ENCODE measurements at regions not wholly inside any gene's neighbourhood (a gene's known extent, or its start where the extent isn't known, plus 50 kb on each side); places are given as distances from the start of the nearest gene placed in this dataset.

- intact Hi-C loops (cut with micrococcal nuclease) (no loop called here), dilution Hi-C loops (cut with MboI; ENCODE audit: extremely low pct_ligation_motif_present, low sequenced_read_pairs) (no loop called here)
- BruUV-seq (replicated peaks), result no TSS peak
- H4K20me1 ChIP-seq (replicated peaks; ENCODE audit: control insufficient read depth, extremely low read depth, insufficient read depth, low read length), result no peaks in the 10 kb centered on the region
- H3K9me3 ChIP-seq (replicated peaks; ENCODE audit: control insufficient read depth, insufficient read depth, low read length), result no peaks in the 10 kb centered on the region
- no peaks in the 10 kb centered on the region for H3K27me3 ChIP-seq (ENCODE audit: control insufficient read depth in 2 of 2, insufficient read depth in 2 of 2, low read length in 2 of 2)
- H3K4me2 ChIP-seq (ENCODE audit: insufficient read depth, low read length), result no peak overlapping the region
- FAIRE-seq, result no peak
- H3K4me3 ChIP-seq (replicated peaks in 1 of 3; ENCODE audit: insufficient read depth in 1 of 3, low read depth in 1 of 3, low read length in 3 of 3), result no peak overlapping the region
- POLR2A ChIA-PET, result no interaction called here
- no peak overlapping the region for H3K9ac ChIP-seq (replicated peaks; ENCODE audit: extremely low read depth, insufficient read depth, low read length)
- H3K4me1 ChIP-seq (ENCODE audit: control insufficient read depth, extremely low read depth, insufficient read depth, low read length), result no peaks in the 10 kb centered on the region
- H2AFZ ChIP-seq (ENCODE audit: low read depth, low read length), result no peak overlapping the region
- H3K79me2 ChIP-seq (ENCODE audit: control insufficient read depth, insufficient read depth, low read length), result no peaks in the 10 kb centered on the region
- no peak for DNase-seq (ENCODE audit: low read depth, low spot score)
- no peak overlapping the region for H3K27ac ChIP-seq (ENCODE audit: insufficient read depth, low read depth, low read length)
- no peaks in the 10 kb centered on the region for H3K9me1 ChIP-seq (replicated peaks; ENCODE audit: control insufficient read depth, extremely low read depth, insufficient read depth, low read length)
- CTCF ChIA-PET, result interaction anchor here (1.4 kb wide), 1 partner anchor 35 kb away, joined by 3 read pairs; no protein-coding TSS in a partner anchor
- no peak for TF ChIP-seq JUN (IDR thresholded peaks at IDR 0.05; ENCODE audit: borderline replicate concordance, insufficient read depth, insufficient read length, low read depth)
- TF ChIP-seq GATA2 (IDR thresholded peaks at IDR 0.05; ENCODE audit: insufficient read depth, insufficient read length, low read depth, low read length), result no peak
- TF ChIP-seq POLR2A (IDR thresholded peaks at IDR 0.05; ENCODE audit: low read depth, low read length), result no peak
- no peak for TF ChIP-seq CTCF (IDR thresholded peaks at IDR 0.05; ENCODE audit: extremely low read depth in 1 of 2, insufficient read depth in 1 of 2, low read depth in 1 of 2, low read length in 2 of 2)
- H3K36me3 ChIP-seq (ENCODE audit: control insufficient read depth in 2 of 2, extremely low read depth in 1 of 2, insufficient read depth in 2 of 2, low read length in 2 of 2), result no peaks in the 10 kb centered on the region
Measured at GRCh38 chr10:31263903-31264302, 55.1 kb upstream of the ZEB1 start.

GRCh38 chr10:31268444-31269303 is 50.3 kb upstream of the ZEB1 start:
- intact Hi-C loops (cut with micrococcal nuclease) (no loop called here), dilution Hi-C loops (cut with MboI; ENCODE audit: extremely low pct_ligation_motif_present, low sequenced_read_pairs) (no loop called here)
- H3K9me3 ChIP-seq (replicated peaks; ENCODE audit: control insufficient read depth, insufficient read depth, low read length), result no peaks in the 10 kb centered on the region
- H4K20me1 ChIP-seq (replicated peaks; ENCODE audit: control insufficient read depth, extremely low read depth, insufficient read depth, low read length), result no peaks in the 10 kb centered on the region
- DNase-seq (ENCODE audit: low read depth, low spot score) (no peak), FAIRE-seq (no peak)
- POLR2A ChIA-PET, result no interaction called here
- H3K9ac ChIP-seq (replicated peaks; ENCODE audit: extremely low read depth, insufficient read depth, low read length), result no peak overlapping the region
- TF ChIP-seq FOS (IDR thresholded peaks at IDR 0.05; ENCODE audit: borderline replicate concordance, insufficient read depth, low read length) (no peak), POLR2A (IDR thresholded peaks at IDR 0.05; ENCODE audit: low read depth, low read length) (no peak), POLR2AphosphoS5 (IDR thresholded peaks at IDR 0.05; ENCODE audit: insufficient read depth, low read depth, low read length) (no peak), MAX (IDR thresholded peaks at IDR 0.05; ENCODE audit: insufficient read depth, insufficient read length) (no peak), GATA2 (IDR thresholded peaks at IDR 0.05; ENCODE audit: insufficient read depth, insufficient read length, low read depth, low read length) (no peak), EZH2 (IDR thresholded peaks at IDR 0.05; ENCODE audit: borderline replicate concordance, low read depth, low read length, severe bottlenecking) (no peak), CTCF (IDR thresholded peaks at IDR 0.05; ENCODE audit: extremely low read depth in 1 of 2, insufficient read depth in 1 of 2, low read depth in 1 of 2, low read length in 2 of 2) (no peak), MYC (IDR thresholded peaks at IDR 0.05; ENCODE audit: low read depth, low read length) (no peak), JUN (IDR thresholded peaks at IDR 0.05; ENCODE audit: borderline replicate concordance, insufficient read depth, insufficient read length, low read depth) (no peak)
- no peak overlapping the region for H3K4me2 ChIP-seq (ENCODE audit: insufficient read depth, low read length)
- peaks cover 6% of the 10 kb centered on the region for H3K4me1 ChIP-seq (ENCODE audit: control insufficient read depth, extremely low read depth, insufficient read depth, low read length)
- no peaks in the 10 kb centered on the region for H3K79me2 ChIP-seq (ENCODE audit: control insufficient read depth, insufficient read depth, low read length)
- no peak overlapping the region for H3K27ac ChIP-seq (ENCODE audit: insufficient read depth, low read depth, low read length)
- no peaks in the 10 kb centered on the region for H3K27me3 ChIP-seq (ENCODE audit: control insufficient read depth in 2 of 2, insufficient read depth in 2 of 2, low read length in 2 of 2)
- no peaks in the 10 kb centered on the region for H3K9me1 ChIP-seq (replicated peaks; ENCODE audit: control insufficient read depth, extremely low read depth, insufficient read depth, low read length)
- no peaks in the 10 kb centered on the region for H3K36me3 ChIP-seq (ENCODE audit: control insufficient read depth in 2 of 2, extremely low read depth in 1 of 2, insufficient read depth in 2 of 2, low read length in 2 of 2)
- no TSS peak for BruUV-seq (replicated peaks)
- H2AFZ ChIP-seq (ENCODE audit: low read depth, low read length), result peak overlapping the region; percentile 23
- no peak overlapping the region for H3K4me3 ChIP-seq (replicated peaks in 1 of 3; ENCODE audit: insufficient read depth in 1 of 3, low read depth in 1 of 3, low read length in 3 of 3)
- CTCF ChIA-PET, result interaction anchor here (1.0 kb wide), 1 partner anchor 138 kb away, joined by 3 read pairs; no protein-coding TSS in a partner anchor
